ENCODE measurements at regions not wholly inside any gene's neighbourhood (a gene's known extent, or its start where the extent isn't known, plus 50 kb on each side); places are given as distances from the start of the nearest gene placed in this dataset.

- no peaks in the 10 kb centered on the region for H4K20me1 ChIP-seq (ENCODE audit: insufficient read depth, low read length)
- intact Hi-C loops (cut with micrococcal nuclease; ENCODE audit: unreplicated experiment) = no loop called here
- ATAC-seq (no peak), DNase-seq (ENCODE audit: low spot score) (no peak), FAIRE-seq (no peak)
- H3K27me3 ChIP-seq (ENCODE audit: control insufficient read depth in 1 of 2, insufficient read depth in 2 of 2, low read length in 2 of 2) = no peaks in the 10 kb centered on the region
- TF ChIP-seq ZNF318 (CRISPR knock-in tag; IDR thresholded peaks at IDR 0.05) (no peak), ZNF563 (CRISPR knock-in tag; IDR thresholded peaks at IDR 0.05) (no peak), TEF (CRISPR knock-in tag; IDR thresholded peaks at IDR 0.05) (no peak), ZFP41 (CRISPR knock-in tag; IDR thresholded peaks at IDR 0.05; ENCODE audit: borderline replicate concordance) (no peak), STAG1 (CRISPR knock-in tag; IDR thresholded peaks at IDR 0.05) (no peak), HHEX (CRISPR knock-in tag; IDR thresholded peaks at IDR 0.05) (no peak), ZNF333 (CRISPR knock-in tag; IDR thresholded peaks at IDR 0.05; ENCODE audit: borderline replicate concordance) (no peak), KLF6 (CRISPR knock-in tag; IDR thresholded peaks at IDR 0.05) (no peak), THAP11 (CRISPR knock-in tag; IDR thresholded peaks at IDR 0.05) (no peak), ATF1 (CRISPR knock-in tag; IDR thresholded peaks at IDR 0.05) (no peak), ZNF44 (CRISPR knock-in tag; IDR thresholded peaks at IDR 0.05) (no peak), ZNF3 (CRISPR knock-in tag; IDR thresholded peaks at IDR 0.05) (no peak), NCOA1 (CRISPR knock-in tag; IDR thresholded peaks at IDR 0.05) (no peak), ZNF24 (IDR thresholded peaks at IDR 0.05) (no peak), KMT2B (CRISPR knock-in tag; IDR thresholded peaks at IDR 0.05) (no peak), ZNF709 (CRISPR knock-in tag; IDR thresholded peaks at IDR 0.05) (no peak)
- TF ChIP-seq, protein P1, sequence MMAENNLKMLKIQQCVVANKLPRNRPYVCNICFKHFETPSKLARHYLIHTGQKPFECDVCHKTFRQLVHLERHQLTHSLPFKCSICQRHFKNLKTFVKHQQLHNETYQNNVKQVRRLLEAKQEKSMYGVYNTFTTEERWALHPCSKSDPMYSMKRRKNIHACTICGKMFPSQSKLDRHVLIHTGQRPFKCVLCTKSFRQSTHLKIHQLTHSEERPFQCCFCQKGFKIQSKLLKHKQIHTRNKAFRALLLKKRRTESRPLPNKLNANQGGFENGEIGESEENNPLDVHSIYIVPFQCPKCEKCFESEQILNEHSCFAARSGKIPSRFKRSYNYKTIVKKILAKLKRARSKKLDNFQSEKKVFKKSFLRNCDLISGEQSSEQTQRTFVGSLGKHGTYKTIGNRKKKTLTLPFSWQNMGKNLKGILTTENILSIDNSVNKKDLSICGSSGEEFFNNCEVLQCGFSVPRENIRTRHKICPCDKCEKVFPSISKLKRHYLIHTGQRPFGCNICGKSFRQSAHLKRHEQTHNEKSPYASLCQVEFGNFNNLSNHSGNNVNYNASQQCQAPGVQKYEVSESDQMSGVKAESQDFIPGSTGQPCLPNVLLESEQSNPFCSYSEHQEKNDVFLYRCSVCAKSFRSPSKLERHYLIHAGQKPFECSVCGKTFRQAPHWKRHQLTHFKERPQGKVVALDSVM (CRISPR knock-in tag; IDR thresholded peaks at IDR 0.05) = no peak
- no TSS peak for BruUV-seq (replicated peaks)
- in situ Hi-C loops (cut with HindIII; ENCODE audit: extremely low pct_ligation_motif_present, low pct_unique_long_range_greater_than_20kb) = no loop called here
- no peak overlapping the region for H2AFZ ChIP-seq (ENCODE audit: low read length)
- H3K9me3 ChIP-seq (ENCODE audit: low read length) = no peaks in the 10 kb centered on the region
- no peak overlapping the region for H3K27ac ChIP-seq (ENCODE audit: extremely low read length, insufficient read depth, low read length)
- H3K4me2 ChIP-seq (ENCODE audit: low read depth, low read length) = no peak overlapping the region
- WGBS (ENCODE audit: low lambda C conversion rate) = 0% methylated on average over 3 of the region's 3 CpGs
- no peaks in the 10 kb centered on the region for H3K79me2 ChIP-seq (ENCODE audit: insufficient read depth, low read length)
- ChIA-PET POLR2A (no interaction called here), CTCF (ENCODE audit: low intra/inter-chr PET ratio, low total read pairs) (no interaction called here)
- H3K36me3 ChIP-seq (replicated peaks in 1 of 2; ENCODE audit: control insufficient read depth in 1 of 2, insufficient read depth in 2 of 2, low read length in 2 of 2) = no peaks in the 10 kb centered on the region
- H3K9ac ChIP-seq (ENCODE audit: insufficient read depth, low read depth, low read length) = no peak overlapping the region
- no peaks in the 10 kb centered on the region for H3K4me1 ChIP-seq (ENCODE audit: insufficient read depth, low read length)
- H3K4me3 ChIP-seq (replicated peaks in 1 of 3; ENCODE audit: insufficient read depth in 1 of 3, low read depth in 2 of 3, low read length in 3 of 3) = no peak overlapping the region
These were observed 420.6 kb downstream of the COL12A1 start for GRCh38 chr6:74785236-74785635.

All from HepG2 (cell line).